HG03565 (cell line): ENCODE measurements at regions not wholly inside any gene's neighbourhood (a gene's known extent, or its start where the extent isn't known, plus 50 kb on each side); places are given as distances from the start of the nearest gene placed in this dataset.
"Not testable (repeated sequence)": the region's sequence is repeated elsewhere in the genome, so short reads cannot be mapped to it uniquely, and the experiment has no call there.

Source experiments
- ATAC-seq: cut with Tn5 transposase; IDR thresholded peaks from one replicate; pipeline ENCODE4 v1.9.1; 2021; ENCODE audit warnings: mild to moderate bottlenecking, moderate library complexity; ENCODE audit not compliant: unreplicated experiment

DNA sequence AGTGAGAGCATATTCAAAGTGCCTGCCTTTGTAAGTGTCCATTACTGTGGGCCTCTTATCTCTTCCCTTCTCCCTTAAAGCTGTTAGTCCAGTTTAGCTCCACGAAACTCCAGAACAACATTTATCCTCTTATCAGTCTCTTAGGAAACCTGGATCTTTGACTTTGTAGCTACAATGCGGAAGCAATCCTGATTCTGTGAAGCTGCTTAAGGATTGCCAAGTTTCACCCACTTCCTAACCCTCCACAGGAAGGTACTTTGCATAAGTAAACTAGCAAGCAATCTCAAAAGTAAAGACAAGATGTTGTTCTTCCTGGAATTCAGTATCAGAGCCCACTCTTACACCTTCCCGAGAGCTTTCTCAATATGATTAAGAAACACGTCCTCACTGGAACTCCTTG lies 164.9 kb upstream of the USP25 start:
- ATAC-seq, result no peak

DNA sequence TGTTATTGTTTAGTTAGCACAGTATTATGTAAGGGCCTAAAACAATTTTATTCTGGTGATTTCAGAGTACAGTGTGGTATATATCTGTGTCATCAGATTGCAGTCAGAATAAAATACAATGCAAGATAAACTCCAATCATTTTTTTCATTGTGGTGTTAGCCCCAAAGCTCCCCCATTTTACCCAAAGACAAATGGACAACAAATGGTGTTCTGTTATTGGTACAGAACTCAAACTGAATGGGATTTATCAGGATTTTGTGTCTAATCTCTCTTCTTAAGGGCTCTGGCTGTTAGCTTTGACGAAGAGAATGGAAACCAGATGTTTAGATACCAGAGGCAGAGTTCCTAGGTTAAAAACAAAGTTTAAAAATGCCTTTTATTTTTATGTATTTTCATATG lies 163.1 kb upstream of the USP25 start:
- ATAC-seq, result no peak

DNA sequence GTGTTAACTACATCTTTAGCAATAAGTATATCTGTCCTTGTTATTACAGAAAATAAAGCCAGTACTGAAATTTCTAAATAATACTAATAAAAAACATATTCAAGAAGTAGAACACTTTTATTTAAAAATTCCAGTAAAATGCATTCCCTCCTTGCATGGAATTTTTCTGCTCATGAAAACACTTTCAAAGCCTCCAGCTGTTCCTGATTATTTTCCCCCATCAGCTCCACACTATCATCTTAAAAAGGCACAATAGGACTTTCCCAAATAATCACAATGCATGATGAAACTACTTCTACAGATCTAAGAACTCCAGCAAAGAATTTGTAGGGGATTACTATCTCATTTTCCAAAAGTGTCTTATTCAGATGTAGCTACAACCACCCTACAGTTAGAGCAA lies 162.6 kb upstream of the USP25 start:
- no peak for ATAC-seq

DNA sequence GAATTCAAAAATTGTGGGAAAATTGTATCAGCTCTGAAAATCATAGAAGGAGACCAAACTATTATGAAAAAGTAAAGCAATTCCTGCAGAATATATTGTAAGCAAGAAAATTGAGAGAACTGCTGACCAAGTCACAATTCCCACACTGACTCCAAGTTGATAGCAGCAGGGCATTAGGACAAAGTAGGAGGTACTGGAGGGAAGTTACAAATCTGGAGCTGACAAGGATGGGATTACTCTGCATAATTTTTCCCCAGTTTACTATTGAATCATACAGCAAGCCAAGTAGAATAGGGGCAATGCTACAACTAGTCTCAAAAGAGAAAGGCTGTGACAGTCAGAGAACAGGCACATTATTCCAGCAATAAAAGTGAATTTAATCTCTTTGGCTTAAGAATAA lies 161.3 kb upstream of the USP25 start:
- ATAC-seq, result no peak

DNA sequence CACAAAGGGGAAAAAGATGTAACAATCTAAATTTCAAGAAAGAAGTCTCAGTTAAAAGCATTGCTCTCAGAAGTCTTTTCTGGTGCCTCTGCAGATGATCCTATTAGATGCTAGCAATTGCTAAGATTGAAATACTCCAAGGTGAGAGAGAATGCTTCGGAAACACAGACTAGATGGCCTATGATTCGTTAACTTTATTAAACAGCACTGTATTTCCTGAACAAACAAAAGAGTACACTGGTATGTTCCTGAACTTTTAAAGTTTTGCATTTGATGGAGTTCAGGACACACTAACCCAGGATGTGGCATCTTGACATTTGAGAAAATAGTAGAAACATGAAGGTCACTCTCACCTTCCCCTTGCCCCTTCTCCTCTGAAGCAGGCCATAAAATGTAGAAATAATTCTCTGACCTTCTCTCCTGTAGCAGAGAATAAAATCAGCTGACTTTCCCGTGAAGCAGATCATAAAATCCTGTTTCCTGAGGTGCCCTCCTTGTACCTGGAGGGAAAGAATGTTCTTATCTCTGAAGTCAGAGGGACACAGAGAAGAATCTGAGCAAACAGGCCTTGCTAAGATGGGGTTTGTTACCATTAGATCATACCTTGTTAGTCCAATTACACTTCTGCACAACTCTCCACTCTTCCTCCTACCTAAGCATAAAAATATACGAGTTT lies 142.9 kb upstream of the USP25 start:
- no peak for ATAC-seq

DNA sequence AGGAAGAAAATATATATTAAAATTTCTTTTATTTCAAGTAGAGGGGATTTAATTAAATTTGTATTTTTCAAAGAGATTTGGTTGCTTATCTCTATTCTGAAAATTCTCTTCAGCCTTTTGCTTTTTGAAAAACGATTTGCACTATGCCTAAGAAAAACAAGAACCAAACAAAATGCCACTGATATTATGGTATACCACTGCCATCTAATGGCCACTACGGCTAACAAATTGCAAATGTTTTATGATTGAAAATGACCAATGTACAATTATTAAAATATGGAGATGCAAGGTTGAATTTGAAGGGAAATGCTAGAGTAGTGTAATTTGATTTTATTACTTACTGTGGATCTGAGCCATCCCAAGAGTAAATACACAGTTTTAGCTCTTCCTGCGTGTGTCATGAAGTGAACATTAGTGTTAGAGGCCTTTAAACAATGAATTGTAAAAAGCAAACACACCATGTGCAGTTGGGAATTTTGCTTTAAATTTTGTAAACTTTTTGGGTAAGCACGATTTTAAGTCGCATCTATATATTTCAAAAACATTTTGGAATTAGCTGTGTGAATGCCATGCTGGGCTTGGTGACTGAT lies 137.4 kb upstream of the USP25 start:
- ATAC-seq, result no peak

DNA sequence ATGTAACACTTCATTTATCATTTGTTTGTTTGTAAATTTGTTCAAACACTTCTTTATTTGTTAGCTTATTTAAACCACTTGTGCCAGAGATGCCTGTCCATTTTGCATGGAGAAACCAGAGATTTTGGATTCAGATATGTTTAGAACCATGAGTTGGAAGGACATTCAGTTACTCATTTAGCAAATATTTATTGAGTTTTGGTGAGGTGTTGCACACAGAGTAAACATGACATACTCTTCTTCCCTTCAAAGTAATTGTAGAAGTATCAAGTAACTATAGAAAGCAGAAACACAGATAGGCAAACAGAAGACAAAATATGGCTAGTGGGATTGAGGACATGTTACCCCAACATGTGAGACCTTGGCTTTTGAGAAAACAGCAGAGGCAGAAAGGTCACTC lies 136.8 kb upstream of the USP25 start:
- no peak for ATAC-seq

DNA sequence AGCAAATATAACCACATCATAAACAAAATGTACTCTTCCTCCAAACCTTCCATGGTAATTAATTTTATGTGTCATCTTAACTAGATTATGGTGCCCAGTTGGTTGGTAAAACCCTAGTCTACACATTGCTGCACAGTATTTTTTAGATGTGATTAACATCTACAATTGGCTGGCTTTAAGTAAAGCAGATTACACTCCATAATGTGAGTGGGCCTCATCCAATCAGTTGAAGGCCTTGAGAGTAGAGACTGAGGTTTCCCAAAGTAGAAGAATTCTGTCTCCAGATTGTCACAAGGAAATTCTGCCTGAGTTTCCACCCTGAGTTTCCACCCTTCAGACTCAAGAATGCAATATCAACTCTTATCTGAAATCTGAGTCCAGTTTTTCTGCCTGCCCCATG lies 128.4 kb upstream of the USP25 start:
- no peak for ATAC-seq

DNA sequence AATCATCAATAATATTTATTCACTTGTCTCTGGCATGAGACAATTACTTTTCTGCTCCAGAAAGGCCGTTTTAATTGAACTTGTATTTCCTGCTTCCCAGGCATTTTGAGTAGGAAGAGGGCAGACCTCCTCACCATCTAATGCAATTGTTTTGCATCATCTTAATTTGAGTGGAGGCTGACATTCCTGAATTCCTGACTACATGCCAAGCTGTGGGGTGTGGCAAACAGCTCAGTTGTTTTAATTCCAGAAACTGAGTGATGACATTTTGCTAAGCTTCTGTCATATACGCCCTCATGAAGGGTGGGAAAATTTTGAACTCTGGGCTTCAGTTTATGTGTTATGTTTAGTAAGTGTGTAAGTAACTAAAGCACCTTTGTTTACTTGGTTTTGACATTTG lies 125.4 kb upstream of the USP25 start:
- no peak for ATAC-seq

DNA sequence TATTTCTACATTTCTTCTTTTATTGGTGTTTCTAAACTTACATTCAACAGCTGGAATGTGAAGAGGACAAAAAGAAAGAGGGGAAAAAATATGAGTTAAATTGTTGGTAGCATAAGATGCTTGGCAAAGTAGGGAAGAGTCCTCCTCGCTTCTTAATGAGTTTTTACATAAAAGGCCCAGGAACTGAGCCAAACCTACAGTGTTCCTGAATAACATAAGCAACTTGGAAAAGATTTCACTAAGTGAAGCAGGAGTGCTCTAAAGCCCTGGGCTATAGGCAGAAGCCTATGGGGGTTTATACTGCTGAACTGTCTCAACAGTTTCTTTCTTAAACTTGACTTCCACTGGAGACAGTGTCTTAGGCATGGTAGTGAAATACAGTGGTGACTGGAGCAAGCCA lies 115.0 kb upstream of the USP25 start:
- no peak for ATAC-seq

DNA sequence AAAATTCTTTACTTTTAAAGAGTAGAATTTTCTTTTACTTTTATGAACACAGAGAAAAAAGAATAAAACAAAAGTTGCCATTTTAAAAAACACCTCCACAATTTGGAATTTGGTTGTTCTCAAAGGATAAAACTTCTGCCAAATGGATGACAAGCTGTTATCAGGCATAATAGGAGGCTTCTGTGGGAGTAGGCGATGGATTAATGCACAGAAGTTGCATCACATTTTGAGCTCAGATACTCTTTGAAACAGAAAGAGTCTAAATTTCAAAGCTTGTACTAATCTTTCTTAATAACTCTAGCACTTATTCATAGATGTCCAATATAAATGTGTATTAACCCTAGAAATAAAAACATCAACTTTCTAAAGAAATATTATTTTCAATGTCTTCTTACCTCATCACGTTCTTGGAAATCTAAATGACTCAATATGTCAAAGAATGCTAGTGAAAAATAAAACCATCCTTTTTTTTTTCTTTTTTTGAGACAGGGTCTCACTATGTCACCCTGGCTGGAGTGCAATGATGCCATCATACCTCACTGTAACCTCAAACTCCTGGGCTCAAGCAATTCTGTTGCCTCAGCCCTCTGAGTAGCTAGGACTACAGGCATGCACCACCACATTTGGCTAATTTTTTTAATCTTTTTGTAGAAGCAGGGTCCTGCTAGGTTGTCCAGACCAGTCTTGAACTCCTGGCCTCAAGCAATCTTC lies 112.8 kb upstream of the USP25 start:
- no peak for ATAC-seq

DNA sequence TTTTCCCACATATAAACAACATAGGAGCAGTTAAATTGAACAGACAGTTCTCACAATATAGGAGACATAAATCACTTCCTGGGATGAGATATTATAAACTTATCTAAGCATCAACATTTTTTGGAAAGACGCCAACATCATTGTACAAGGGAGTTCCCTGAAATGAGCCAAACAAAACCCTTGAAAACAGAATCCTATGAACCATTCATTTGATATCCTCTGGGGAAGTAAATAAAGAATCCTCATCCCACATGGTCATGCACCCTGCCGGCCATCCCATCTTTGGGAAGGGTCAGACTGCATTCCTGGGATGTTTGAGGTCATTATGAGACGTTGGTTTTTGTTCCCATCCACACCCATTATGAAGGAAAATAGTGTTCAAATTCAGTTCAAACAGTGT lies 111.8 kb upstream of the USP25 start:
- no peak for ATAC-seq

DNA sequence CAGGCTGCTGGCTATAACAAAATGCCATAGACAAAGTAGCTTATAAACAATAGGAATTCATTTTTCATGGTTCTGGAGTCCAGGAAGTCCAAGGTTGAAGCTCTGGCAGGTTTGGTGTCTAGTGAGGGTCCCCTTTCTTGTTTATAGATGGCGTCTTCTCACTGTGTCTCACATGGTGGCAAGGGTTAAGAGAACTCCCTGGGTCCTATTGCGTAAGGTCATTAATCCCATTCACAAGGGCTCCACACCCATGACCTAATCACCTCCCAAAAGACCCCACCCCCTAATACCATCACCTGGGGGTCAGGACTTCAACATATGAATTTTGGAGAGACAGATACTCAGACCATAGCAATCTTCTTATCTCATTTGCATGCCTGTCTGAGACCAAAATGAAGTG lies 108.9 kb upstream of the USP25 start:
- ATAC-seq, result no peak

DNA sequence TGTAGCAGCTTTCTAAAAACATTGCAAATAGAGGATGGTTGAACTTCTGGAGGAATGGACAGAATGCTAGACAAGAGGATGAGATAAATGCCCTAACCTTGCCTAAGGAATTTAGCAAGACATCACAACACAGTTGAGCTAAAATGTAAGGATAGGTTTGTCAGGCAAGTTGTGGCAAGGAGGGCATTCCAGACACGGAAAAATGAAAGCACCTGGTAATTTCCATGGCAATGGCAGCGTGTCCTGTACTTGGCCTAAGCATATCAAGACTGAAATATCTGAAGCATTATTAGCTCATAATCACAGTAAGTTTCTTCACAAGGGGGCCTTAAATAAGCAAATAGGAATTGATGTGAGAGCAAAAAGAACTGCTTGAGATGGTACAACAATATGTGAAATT lies 105.1 kb upstream of the USP25 start:
- no peak for ATAC-seq

DNA sequence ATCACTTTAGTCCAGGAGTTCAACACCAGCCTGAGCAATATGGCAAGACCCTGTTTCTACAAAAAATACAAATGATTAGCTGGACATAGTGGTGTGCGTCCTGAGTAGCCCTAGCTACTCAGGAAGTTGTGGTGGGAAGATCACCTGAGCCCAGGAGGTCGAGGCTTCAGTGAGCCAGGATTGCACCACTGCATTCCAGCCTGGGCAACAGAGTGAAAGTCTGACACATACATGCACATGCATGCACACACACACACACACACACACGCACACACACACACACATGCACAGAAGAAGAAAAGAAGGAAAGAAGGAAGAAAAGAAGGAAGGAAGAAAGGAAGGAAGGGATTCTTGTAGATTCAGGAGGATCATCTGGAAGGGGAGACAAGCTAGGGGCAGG lies 104.4 kb upstream of the USP25 start:
- no peak for ATAC-seq

DNA sequence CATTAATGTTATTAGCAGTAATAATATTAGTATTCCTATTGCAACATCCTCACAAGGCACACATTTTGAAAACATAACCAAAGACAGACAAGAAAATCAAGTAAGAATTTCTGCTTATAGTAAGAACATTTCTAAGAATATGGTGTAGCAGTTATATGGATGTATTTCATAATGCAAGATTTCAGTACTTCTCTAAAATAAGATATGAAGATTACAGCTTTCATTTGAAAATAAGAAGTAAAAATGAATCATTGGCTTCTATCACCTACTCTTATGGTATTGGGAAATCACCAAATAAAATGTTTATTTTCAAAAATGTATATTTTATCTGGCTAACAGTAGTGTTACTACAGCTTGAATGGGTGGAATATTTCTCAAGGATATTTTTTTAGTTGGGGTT lies 103.8 kb upstream of the USP25 start:
- no peak for ATAC-seq

DNA sequence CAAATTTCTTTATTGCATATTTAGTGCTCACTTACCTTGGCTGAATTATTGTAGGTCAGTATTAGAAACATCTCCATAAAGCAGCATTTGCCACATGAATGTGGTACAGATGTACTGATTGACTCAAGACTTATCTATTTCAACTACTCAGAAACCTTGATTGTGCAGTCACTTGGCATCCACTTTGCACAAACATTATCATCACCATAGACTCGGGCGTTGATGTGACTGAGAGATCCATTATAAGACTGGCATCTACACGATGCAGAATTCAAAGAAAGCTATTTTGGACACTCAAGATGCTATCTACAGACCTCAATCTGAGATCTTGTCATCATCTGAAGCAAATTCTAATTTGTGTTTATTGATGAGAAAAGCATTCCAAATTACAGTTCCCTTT lies 102.8 kb upstream of the USP25 start:
- ATAC-seq, result no peak

DNA sequence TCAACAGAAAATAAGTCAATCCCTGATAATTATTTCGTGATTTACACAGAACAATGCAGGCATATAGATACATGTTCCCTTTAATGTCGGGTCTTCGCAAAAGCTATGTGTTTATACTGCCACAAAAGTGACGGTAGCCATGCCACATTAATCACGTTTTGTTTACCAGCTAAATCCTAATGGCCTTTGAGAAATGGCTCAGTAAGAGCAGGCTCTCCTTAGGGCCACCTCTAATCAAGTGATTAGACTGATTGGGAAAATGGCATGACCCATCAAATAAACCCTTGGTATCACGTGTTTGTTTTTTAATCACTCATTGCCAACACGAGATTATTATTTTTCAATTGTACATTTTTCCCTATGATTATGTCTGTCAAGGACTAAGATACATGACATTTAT lies 102.0 kb upstream of the USP25 start:
- no peak for ATAC-seq

DNA sequence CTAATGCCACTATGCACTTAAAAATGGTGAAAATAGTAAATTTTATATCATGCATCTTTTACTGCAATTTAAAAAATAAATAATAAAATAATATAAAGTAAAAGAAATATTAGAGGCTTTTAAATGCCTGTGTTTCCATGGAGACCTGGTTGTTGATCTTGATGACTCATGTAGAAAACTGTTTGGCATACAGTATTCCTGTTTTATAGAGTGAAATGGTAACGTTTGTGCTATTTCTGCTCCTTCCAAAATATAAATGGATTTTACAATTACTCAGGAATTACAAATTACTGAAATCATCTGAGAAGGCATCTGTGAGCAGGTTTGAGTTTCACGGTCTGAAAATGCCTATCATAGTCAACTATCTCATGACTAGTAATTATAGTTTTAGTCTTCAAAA lies 98.4 kb upstream of the USP25 start:
- no peak for ATAC-seq

DNA sequence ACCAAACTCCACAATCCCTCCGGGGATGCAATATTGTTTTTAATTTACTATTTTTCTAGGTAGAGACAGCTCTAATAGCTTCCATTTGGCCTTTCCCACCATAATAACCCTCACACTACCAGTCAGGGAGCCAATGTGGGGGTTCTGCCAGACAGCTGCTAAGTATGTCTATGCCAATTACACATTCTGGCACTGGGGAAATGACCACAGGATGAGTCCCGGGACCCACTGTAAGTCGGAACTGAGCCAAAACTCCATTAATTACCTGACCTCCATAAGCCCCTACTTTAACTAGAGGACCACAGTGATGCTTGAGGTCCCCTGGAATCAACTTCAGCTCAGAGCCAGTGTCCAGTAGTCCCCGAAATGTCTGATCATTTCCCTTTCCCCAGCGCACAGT lies 95.2 kb upstream of the USP25 start:
- not testable (repeated sequence) for ATAC-seq

DNA sequence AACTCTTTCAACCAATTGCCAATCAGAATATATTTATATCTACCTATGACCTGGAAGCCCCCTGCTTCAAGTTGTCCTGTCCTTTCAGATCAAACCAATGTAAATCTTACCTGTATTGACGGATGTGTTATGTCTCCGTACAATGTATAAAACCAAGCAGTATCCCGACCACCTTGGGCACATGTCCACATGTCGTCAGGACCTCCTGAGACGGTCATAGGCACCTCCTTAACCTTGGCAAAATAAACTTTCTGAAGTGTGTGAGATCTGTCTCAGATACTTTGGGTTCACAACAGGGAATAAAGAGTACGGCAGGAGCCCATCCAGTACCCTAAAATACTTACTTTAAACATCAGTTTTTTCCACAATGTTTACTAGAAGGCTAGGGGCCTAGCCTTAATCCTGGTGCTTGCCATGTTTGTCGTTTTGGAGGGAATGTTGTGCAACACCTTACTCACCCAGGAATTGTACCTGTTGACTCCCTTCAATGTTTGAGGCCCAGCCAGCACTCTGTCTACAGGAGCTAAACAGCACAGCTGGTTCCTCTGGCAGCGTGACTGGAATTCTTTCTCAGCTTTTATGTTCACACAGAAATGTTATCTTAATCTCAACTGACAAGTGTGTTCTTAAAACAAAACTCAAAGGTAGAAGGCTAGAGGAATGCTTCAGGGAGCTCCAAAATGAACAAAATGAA lies 90.8 kb upstream of the USP25 start:
- ATAC-seq, result no peak

DNA sequence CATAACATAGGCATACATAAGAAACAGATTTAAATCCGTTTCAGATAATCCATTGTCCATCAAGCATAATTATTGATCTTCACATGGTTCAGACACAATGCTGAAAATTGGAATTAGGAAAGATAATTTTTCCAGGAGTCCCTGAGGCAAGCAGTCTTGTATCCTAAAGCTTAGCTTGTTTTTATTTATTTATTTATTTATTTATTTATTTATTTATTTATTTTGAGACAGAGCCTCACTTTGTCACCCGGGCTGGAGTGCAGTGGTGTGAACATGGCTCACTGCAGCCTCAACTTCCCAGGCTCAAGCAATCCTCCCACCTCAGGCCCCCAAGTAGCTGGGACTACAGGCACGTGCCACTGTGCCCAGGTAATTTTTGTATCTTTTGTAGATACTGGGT lies 89.7 kb upstream of the USP25 start:
- not testable (repeated sequence) for ATAC-seq
